ENCODE measurements at regions not wholly inside any gene's neighbourhood (a gene's known extent, or its start where the extent isn't known, plus 50 kb on each side); places are given as distances from the start of the nearest gene placed in this dataset.

DNA sequence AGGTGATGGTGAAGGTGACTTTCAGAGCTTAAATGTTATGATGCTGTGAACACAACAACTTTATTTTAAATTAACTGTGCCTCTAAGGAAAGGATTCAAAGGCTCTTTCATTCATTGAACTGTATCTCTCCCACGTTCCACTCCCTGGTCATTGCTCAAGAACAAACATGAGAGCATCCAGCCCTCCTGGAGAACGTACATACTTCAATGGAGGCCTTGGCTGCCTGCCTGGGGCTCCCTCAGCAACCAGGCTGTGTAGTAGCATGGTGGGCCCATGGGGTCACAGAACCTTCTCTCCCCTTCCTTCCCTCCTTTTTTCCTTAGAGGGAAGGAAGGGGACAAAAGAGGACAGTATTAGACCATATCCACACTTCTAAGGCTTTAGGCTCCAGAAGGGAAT, 234.3 kb downstream of the CDC5L start:
- Mint-ChIP-seq H3K4me1 (ENCODE audit: low read depth) (peaks cover 15% of the 10 kb centered on the region), H3K36me3 (ENCODE audit: insufficient read depth) (no peaks in the 10 kb centered on the region), H3K27me3 (peaks cover 15% of the 10 kb centered on the region), H3K9me3 (ENCODE audit: low read depth) (no peaks in the 10 kb centered on the region), H3K4me3 (ENCODE audit: low read depth) (no peak overlapping the region), H3K27ac (no peak overlapping the region)
- DNase-seq (ENCODE audit: low spot score, unreplicated experiment), result no peak
- TF ChIP-seq, protein P1, sequence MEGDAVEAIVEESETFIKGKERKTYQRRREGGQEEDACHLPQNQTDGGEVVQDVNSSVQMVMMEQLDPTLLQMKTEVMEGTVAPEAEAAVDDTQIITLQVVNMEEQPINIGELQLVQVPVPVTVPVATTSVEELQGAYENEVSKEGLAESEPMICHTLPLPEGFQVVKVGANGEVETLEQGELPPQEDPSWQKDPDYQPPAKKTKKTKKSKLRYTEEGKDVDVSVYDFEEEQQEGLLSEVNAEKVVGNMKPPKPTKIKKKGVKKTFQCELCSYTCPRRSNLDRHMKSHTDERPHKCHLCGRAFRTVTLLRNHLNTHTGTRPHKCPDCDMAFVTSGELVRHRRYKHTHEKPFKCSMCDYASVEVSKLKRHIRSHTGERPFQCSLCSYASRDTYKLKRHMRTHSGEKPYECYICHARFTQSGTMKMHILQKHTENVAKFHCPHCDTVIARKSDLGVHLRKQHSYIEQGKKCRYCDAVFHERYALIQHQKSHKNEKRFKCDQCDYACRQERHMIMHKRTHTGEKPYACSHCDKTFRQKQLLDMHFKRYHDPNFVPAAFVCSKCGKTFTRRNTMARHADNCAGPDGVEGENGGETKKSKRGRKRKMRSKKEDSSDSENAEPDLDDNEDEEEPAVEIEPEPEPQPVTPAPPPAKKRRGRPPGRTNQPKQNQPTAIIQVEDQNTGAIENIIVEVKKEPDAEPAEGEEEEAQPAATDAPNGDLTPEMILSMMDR (IDR thresholded peaks at IDR 0.05; ENCODE audit: unreplicated experiment), result no peak

DNA sequence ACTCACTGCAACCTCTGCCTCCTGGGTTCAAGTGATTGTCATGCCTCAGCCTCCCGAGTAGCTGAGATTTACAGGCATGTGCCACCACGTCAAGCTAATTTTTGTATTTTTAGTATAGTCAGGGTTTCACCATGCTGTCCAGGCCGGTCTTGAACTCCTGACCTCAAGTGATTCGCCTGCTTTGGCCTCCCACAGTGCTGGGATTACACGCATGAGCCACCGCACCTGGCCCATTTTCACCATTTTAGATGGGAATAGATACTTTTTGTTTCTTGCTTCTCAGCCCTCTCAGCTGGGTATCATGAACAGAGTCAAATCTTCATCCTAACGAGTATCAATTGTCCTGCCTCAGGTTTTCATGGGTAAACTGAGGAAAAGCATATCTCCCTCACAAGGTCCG, 235.0 kb downstream of the CDC5L start:
- H3K27ac Mint-ChIP-seq, result no peak overlapping the region
- H3K4me1 Mint-ChIP-seq (ENCODE audit: low read depth), result peaks cover 21% of the 10 kb centered on the region
- no peak for DNase-seq (ENCODE audit: low spot score, unreplicated experiment)
- H3K9me3 Mint-ChIP-seq (ENCODE audit: low read depth), result no peaks in the 10 kb centered on the region
- TF ChIP-seq, protein P1 (IDR thresholded peaks at IDR 0.05; ENCODE audit: unreplicated experiment), result no peak
- no peaks in the 10 kb centered on the region for H3K36me3 Mint-ChIP-seq (ENCODE audit: insufficient read depth)
- no peak overlapping the region for H3K4me3 Mint-ChIP-seq (ENCODE audit: low read depth)
- H3K27me3 Mint-ChIP-seq, result peaks cover 15% of the 10 kb centered on the region

DNA sequence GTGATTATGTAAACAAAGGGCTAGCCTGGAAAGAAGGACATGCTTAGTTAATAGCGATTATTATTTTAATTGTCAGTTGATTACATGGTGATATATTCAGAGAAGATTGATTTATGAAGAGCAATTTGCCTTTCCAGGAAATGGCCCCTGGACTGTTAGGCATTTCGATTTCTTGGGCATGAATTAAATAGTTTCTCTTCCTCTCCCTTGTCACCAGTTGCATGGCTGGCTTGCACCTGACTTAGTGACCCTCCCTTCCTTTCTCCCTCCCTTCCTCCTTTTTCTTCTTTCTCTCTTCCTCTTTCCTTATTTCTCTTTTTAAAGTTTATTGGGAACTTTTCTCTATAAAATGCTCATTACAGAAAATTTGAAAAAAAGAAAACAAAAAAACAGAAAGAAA, 235.4 kb downstream of the CDC5L start:
- Mint-ChIP-seq H3K27me3 (peaks cover 15% of the 10 kb centered on the region), H3K27ac (no peak overlapping the region), H3K4me3 (ENCODE audit: low read depth) (no peak overlapping the region), H3K9me3 (ENCODE audit: low read depth) (no peaks in the 10 kb centered on the region), H3K36me3 (ENCODE audit: insufficient read depth) (no peaks in the 10 kb centered on the region), H3K4me1 (ENCODE audit: low read depth) (peaks cover 21% of the 10 kb centered on the region)
- TF ChIP-seq, protein P1 (IDR thresholded peaks at IDR 0.05; ENCODE audit: unreplicated experiment), result no peak
- no peak for DNase-seq (ENCODE audit: low spot score, unreplicated experiment)

DNA sequence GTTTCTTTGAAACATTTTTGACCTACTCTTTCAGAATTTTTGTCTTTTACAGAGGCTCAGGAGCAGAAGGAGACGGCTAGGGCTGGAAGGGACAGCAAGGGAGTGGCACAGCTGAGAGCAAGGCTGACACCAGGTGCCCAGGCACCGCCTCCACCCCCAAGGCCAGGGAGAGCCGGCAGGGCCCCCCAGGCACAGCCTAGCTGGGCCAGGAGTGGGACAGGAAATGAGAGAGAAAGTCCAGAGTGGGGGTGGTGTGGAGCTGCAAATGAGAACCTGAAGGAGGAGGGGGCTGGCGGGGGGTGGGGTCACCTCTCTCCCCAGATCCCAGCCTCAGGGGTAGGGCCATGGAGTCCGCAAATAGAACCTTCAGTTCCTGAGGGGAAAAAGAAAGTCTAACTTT, 236.7 kb downstream of the CDC5L start:
- DNase-seq (ENCODE audit: low spot score, unreplicated experiment), result no peak
- H3K36me3 Mint-ChIP-seq (ENCODE audit: insufficient read depth), result no peaks in the 10 kb centered on the region
- no peak overlapping the region for H3K27ac Mint-ChIP-seq
- TF ChIP-seq, protein P1 (IDR thresholded peaks at IDR 0.05; ENCODE audit: unreplicated experiment), result no peak
- no peak overlapping the region for H3K4me3 Mint-ChIP-seq (ENCODE audit: low read depth)
- no peaks in the 10 kb centered on the region for H3K9me3 Mint-ChIP-seq (ENCODE audit: low read depth)
- peaks cover 21% of the 10 kb centered on the region for H3K4me1 Mint-ChIP-seq (ENCODE audit: low read depth)
- peaks cover 15% of the 10 kb centered on the region for H3K27me3 Mint-ChIP-seq

DNA sequence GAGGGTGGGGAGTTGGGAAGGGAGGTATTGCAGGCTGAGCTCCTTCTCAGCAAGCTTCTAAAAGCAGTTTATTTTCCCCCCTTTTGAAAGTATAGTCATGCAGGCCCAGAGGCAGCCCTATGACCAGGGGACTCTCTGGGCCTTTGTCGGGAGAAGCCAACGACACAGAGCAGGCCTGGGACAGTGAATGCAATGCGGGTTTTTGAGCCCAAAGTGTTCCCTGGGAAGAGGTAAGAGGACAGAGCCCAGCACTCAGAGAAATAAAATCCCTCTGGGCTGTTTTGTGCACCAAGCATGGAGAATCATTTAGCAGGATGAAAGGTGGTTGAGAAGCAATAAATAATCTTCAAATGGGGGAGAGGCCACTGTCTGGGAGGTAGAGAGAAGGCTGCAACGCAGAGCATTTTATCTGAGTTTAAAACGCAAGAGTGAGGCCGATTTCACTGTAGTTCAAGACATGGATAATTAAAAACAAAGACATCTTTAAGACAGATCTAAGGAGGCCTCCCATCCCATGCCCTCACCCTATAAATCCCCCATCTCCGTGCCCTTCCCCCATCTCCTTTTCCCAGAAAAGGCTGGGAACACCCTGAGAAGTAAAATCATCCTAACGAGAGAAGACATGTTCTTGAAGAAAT, 237.5 kb downstream of the CDC5L start:
- H3K4me1 Mint-ChIP-seq (ENCODE audit: low read depth), result peaks cover 21% of the 10 kb centered on the region
- H3K9me3 Mint-ChIP-seq (ENCODE audit: low read depth), result no peaks in the 10 kb centered on the region
- DNase-seq (ENCODE audit: low spot score, unreplicated experiment), result no peak

More for the DNA sequence above, 237.5 kb downstream of the CDC5L start:
- Mint-ChIP-seq H3K27ac (no peak overlapping the region), H3K27me3 (peaks cover 15% of the 10 kb centered on the region), H3K4me3 (ENCODE audit: low read depth) (no peak overlapping the region), H3K36me3 (ENCODE audit: insufficient read depth) (no peaks in the 10 kb centered on the region)
- TF ChIP-seq, protein P1 (IDR thresholded peaks at IDR 0.05; ENCODE audit: unreplicated experiment), result no peak
